Stimulated activated CD4-positive, alpha-beta T cell treated with anti-CD3 and anti-CD28 coated beads, TNF-alpha, amount 100 ng/mL, for 48 hours (primary cell): ENCODE measurements at regions not wholly inside any gene's neighbourhood (a gene's known extent, or its start where the extent isn't known, plus 50 kb on each side); places are given as distances from the start of the nearest gene placed in this dataset.

Experiments used
- DNase-seq, 3 donors: peaks; one replicate each; pipeline ENCODE4 v3.0.0-alpha.2; 2020; ENCODE audit warnings: low read depth in 3 of 3

DNA sequence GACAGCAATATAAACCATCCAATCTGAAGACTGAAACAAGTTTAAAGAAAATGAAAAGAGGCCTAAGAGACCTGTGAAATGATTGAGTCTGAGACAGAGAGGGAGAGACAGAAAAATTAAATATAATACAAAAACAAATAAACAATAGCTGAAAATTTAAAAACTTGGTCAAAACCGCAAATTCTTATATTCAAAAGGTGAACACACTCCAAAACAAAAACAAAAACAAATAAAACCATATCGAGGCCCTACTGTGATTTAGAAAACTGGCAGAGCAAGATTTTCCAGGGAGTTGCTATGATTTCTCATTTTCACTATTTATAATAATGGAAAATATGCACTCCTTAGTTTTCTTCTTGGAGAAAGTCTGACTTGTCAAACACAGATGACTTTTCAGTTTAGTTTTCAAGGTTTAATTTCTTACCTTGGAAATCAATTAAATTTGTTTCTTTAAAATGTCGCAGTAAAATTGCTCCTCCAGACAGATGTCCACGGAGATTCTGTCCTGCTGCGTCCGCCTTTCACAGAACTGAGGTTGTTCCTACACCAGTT is 1420.3 kb downstream of the UQCRFS1 start:
- no peak for DNase-seq

DNA sequence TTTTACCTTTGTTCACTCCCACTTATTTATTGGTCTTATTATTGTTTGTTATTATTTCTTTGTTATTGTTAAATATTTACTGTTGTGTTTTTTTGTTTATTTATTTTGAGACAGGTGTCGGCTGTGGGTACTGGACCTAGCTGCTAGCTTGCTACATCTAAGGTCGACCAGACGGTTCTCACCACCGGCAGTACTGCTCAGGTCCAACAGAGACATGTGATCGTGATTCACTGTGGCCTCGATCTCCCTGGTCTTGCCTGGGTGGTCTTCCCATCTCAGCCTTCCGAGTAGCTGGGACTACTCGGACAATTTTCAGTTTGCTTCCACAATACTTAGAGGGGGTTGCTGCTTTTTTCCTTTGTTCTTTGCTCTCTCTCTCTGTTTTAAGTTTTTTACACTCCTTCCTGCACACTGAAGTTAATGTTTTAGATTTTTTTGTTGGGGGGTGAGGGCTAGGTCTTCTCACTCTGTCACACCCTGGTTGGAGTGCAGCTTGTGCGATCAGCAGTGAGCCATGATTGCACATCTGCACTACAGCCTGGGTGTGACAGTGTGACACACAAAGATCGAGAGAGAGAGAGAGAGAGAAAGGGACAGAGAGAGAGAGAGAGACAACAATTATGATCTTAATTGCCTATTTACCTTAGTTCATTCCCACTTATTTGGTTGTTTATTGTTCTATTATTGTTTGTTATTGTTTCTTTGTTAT is 1432.4 kb downstream of the UQCRFS1 start:
- no peak for DNase-seq

GRCh38 chr19:27779954-27780353 is 1433.0 kb downstream of the UQCRFS1 start:
- DNase-seq, result no peak

DNA sequence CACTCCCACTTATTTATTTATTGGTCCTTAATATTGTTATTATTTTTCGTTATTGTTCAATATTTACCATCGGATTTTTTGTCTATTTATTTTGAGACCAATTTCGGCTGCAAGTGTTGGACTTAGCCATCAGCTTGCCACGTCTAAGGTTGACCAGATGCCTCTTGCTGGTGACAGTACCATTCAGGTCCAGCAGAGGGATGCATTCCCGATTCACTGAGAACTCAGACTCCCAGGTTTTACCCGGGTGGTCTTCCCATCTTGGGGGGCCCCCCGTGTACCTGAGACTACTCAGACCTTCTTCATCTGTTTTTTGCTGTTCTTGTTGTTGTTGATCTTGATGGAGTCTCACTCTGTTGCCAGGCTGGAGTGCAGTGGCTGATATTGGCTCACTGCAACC is 1435.2 kb downstream of the UQCRFS1 start:
- DNase-seq, result no peak

DNA sequence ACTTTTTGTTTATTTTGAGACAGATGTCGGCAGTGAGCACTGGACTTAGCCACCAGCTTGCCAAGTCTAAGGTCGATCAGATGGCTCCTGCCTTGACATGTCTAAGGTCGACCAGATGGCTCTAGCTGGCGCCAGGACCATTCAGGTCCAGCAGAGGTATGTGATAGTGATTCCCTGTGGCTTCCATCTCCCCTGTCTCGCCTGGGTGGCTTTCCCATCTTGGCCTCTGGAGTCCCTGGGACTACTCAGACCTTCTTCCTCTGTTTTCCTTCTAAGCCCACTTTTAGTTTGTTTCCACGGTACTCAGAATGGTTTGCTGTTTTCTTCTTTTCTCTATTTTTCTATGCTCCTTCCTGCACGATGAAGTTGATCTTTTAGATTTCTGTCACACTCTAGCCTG is 1435.7 kb downstream of the UQCRFS1 start:
- no peak for DNase-seq

- no peak for DNase-seq
These were observed 1436.4 kb downstream of the UQCRFS1 start for GRCh38 chr19:27776524-27776923.

- DNase-seq, result no peak
These were observed 1436.9 kb downstream of the UQCRFS1 start for GRCh38 chr19:27776020-27776419.

DNA sequence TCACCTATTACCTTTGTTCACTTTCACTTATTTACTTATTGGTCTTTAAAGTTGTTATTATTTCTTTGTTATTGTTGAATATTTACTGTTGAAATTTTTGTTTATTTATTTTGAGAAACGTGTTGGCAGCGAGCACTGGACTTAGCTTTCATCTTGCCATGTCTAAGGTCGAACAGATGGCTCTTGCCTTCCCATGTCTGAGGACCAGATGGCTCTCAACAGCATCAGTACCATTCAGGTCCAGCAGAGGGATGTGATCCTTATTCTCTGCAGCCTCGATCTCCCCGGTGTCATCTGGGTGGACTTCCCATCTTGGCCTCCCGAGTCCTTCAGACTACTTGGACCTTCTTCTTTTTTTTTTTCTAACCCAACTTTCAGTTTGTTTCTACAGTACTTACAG is 1437.6 kb downstream of the UQCRFS1 start:
- DNase-seq, result no peak

- DNase-seq, result no peak
These were observed 1438.1 kb downstream of the UQCRFS1 start for GRCh38 chr19:27774827-27775226.

- no peak for DNase-seq
These were observed 1438.6 kb downstream of the UQCRFS1 start for GRCh38 chr19:27774337-27774736.

GRCh38 chr19:27773318-27774094 is 1439.4 kb downstream of the UQCRFS1 start:
- no peak for DNase-seq

GRCh38 chr19:27772059-27772458 is 1440.9 kb downstream of the UQCRFS1 start:
- no peak for DNase-seq

GRCh38 chr19:27770095-27770494 is 1442.9 kb downstream of the UQCRFS1 start:
- no peak for DNase-seq

DNA sequence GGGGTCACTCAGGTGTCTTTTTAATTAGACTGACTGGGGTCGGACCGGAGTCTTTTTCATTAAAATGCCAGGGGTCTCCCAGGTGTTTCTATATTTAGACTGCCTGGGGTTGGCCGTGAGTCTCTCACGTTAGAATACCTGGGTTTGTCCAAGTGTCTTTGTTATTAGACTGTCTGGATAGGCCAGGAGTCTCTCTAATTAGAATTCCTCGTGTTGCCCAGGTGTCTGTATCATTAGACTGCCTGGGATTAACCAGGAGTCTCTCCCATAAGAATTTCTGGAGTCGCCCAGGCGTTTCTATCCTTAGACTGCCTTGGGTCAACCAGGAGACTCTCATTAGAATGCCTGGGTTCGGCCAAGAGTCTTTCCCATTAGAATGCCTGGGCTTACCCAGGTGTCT is 1445.7 kb downstream of the UQCRFS1 start:
- DNase-seq, result no peak

- no peak for DNase-seq
These were observed 1446.8 kb downstream of the UQCRFS1 start for GRCh38 chr19:27765912-27766725.

GRCh38 chr19:27765397-27765796 is 1447.6 kb downstream of the UQCRFS1 start:
- no peak for DNase-seq

DNA sequence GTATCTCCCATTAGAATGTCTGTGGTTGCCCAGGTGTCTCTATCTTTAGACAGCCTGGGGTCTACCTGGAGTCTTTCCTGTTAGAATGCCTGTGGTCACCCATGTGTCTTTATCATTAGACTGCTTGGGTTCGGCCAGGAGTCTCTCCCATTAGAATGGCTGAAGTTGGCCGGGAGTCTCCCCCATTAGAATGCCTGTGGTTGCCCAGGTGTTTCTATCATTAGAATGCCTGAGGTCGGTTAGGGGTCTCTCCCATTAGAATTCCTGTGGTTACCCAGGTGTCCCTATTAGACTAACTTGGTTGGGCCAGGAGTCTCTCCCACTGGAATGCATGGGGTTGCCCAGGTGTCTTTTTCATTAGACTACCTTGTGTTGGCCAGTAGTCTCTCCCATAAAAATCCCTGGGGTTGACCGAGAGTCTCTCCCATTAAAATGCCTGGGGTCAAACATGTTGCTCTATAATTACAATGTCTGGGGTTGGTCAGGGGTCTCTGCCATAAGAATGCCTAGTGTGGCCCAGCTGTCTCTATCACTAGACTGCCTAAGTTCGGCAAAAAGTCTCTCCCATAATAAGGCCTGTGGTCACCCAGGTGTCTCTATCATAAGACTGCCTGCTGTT is 1448.7 kb downstream of the UQCRFS1 start:
- no peak for DNase-seq

DNA sequence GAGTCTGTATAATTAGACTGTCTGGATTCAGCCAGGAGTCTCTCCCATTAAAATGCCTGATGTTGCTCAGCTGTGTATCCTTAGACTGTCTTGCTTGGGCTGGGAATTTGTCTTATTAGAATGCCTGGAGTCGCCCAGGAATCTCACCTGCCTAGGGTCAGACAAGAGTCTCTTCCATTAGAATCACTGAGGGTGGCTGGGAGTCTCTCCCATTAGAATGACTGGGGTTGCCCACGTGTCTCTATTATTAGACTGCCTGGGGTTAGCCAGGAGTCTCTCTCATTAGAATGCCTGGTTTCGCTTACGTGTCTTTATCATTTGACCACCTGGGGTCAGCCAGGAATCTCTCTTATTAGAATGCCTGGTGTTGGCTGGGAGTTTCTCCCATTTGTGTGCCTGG is 1450.0 kb downstream of the UQCRFS1 start:
- no peak for DNase-seq

GRCh38 chr19:27759896-27760295 is 1453.1 kb downstream of the UQCRFS1 start:
- DNase-seq, result no peak

GRCh38 chr19:27758626-27759505 is 1454.1 kb downstream of the UQCRFS1 start:
- DNase-seq, result no peak

DNA sequence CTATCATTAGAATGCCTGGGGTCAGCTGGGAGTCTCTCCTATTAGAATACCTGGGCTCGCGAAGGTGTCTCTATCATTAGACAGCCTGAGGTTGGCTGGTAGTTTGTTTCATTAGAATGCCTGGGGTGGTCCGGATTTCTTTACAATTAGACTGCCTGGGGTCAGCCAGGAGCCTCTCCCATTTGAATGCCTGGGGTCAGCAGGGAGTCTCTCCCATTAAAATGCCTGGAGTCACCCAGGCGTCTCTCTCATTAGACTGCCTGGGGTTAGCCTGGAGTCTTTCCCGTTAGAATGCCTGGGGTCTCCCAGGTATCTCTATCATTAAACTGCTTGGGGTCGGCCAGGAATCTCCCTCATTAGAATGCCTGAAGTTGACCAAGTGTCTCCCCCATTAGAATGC is 1458.3 kb downstream of the UQCRFS1 start:
- no peak for DNase-seq
